OCI-LY7 (cell line): ENCODE measurements at regions not wholly inside any gene's neighbourhood (a gene's known extent, or its start where the extent isn't known, plus 50 kb on each side); places are given as distances from the start of the nearest gene placed in this dataset.

Experiments used
- EZH2phosphoT487 ChIP-seq: fragments of 200-600 bp; sonication (generic); IDR thresholded peaks from 2 replicates; pipeline ENCODE4 v1.6.1; 2018; ENCODE audit warnings: low read depth, borderline replicate concordance, mild to moderate bottlenecking, mixed run types, antibody characterized with exemption, low read length, moderate library complexity, mixed read lengths
- TF ChIP-seq, protein P1 (sequence below): fragments of 200-600 bp; sonication (generic); conservative IDR thresholded peaks from 2 replicates; pipeline ENCODE4 v1.5.1; 2014; ENCODE audit warnings: mild to moderate bottlenecking, antibody characterized with exemption, low read length, moderate library complexity, mixed read lengths

DNA sequence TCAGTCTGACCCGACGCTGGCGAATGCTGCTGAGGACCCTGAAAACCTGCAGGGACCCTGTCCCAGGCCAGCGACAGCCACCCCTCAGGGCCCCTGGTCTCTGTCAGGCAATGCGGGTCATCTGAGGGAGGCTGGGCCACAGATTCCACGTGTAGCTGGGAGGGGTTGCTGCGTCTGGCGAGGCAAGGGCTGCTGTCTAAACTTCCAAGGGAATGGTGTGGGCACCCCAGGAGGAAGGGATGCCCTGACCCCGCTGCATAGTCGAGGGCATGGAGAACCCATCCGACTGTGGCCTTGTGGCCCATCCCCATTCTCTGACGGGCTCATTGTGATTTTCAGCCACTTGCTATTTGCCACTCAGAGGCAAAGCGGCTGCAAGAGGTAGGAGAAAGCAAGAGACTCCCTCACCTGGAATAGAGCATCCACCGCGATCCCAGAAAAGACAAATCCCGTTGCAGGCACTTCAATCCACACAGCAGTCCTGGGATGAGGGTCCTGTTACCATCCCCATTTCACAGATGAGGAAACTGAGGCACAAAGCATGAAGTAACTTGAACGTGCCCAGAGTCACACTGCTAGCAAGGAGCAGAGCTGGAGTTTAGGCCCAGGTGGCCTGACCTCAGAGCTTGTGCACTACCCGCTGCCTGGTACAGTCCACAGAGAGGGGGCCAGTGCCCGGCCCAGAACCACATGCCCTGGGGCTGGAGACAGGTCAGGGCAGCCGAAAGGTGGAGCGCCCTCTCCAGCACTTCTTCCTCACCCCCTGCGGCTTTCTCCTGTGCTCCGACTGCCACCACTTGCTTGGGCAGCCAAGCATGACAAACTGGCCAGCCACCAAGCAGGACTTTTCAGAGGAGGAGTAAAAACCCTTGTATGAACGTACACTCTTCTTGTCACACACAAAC is 163.8 kb upstream of the KLF14 start:
- TF ChIP-seq, protein P1, sequence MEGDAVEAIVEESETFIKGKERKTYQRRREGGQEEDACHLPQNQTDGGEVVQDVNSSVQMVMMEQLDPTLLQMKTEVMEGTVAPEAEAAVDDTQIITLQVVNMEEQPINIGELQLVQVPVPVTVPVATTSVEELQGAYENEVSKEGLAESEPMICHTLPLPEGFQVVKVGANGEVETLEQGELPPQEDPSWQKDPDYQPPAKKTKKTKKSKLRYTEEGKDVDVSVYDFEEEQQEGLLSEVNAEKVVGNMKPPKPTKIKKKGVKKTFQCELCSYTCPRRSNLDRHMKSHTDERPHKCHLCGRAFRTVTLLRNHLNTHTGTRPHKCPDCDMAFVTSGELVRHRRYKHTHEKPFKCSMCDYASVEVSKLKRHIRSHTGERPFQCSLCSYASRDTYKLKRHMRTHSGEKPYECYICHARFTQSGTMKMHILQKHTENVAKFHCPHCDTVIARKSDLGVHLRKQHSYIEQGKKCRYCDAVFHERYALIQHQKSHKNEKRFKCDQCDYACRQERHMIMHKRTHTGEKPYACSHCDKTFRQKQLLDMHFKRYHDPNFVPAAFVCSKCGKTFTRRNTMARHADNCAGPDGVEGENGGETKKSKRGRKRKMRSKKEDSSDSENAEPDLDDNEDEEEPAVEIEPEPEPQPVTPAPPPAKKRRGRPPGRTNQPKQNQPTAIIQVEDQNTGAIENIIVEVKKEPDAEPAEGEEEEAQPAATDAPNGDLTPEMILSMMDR, result no peak
- no peak for TF ChIP-seq EZH2phosphoT487
